Activated CD4-positive, alpha-beta T cell treated with anti-CD3 and anti-CD28 coated beads, Interleukin-2, amount 50 U/mL, for 4 hours (primary cell): ENCODE measurements at regions not wholly inside any gene's neighbourhood (a gene's known extent, or its start where the extent isn't known, plus 50 kb on each side); places are given as distances from the start of the nearest gene placed in this dataset.

ENCODE experiments used
- DNase-seq, 2 experiments: peaks; one replicate each; pipeline ENCODE4 v3.0.0-alpha.2; 2020

GRCh38 chr21:15247613-15248012 is 182.8 kb upstream of the NRIP1 start:
- DNase-seq, result no peak

DNA sequence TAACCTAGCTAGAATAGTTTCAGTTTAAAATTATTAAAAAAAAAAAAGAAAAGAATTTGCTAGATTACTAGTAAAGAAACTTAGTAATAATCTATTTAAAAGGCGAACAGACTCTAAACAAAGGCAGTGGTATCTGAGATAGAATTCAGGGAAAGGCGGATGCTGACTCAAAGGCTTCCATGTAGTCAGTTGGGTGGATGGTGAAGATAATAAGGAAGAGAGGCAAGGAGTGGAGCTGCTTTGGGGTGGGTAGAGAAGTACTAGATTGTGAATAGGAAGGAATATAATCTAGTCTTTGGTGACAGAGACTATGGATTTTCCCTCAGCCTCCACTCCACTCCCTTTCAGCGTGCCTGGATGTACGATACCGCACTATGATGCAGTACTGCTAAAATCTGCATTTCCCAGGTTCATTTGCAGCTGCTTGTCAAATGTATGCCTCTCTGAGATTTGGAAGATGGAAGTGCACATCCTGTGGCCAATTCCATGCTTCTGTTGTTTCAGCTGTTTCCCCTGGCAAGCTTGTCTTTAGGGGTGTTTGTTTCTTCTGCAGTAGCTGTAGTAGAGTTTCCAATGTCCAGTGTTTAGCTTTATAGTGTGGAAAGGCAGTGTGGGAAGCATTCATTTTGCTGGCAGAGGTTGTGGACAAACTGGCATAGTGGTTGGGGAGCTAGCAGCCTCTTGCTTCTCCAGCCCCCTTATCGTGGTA is 184.6 kb upstream of the NRIP1 start:
- DNase-seq, result no peak

DNA sequence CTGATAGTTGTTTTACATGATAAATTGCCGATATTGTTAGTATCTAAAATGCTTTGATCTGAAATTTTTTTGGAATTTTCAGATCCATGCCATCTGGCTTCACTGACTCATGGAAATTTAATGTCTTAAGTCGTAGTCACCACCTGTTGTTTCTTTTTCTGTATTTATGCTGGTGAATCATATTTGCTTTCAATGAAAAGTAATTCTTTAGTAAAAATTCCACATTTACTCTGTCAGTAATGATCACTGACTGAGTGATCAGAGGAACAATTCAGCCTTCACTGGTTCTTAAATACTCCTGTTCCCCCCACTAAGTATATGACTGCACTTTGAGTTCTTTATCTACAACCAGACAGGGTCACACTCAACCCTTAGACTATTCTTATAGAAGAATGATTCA is 185.6 kb upstream of the NRIP1 start:
- no peak for DNase-seq

DNA sequence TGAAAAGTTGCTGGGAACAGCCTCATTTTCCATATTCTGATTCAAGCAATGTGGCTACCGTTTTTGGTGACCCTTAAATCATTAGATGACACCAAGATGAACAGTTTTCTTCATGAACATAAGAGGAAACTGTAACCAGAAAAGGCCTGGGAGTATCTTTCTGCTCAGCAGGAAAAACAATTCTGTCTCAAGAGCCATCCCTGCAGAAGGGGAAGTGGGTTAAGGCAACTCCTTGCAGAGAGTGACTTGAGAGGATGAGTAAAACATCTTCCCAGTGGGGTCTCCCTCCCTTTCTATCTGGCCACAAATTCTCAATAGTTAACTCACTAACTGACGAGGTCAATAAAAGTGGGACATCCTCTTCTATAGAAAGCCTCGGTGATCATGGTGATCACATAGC is 187.6 kb upstream of the NRIP1 start:
- no peak for DNase-seq

DNA sequence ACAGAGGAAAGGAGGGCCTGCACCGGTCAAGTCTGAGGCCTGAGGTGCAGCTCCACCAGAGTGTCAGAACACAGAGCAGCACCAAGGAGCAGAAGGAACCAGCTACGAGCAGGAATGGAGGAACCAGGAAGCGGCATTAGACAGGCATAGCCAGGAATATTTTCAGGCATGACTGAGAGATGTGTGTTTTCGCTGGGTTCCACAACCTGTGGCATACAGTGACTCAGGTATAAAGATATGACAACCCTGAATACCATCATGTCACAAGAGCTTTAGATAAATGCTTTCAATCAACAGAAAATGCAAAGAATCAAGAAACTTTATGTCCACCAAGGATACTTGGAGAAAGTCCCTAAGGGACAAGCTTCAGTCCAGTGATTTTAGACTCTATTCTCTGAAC is 189.3 kb upstream of the NRIP1 start:
- DNase-seq, result no peak

GRCh38 chr21:15255261-15255660 is 190.5 kb upstream of the NRIP1 start:
- no peak for DNase-seq

- DNase-seq, result no peak
Observed at GRCh38 chr21:15255763-15256162, 191.0 kb upstream of the NRIP1 start.

DNA sequence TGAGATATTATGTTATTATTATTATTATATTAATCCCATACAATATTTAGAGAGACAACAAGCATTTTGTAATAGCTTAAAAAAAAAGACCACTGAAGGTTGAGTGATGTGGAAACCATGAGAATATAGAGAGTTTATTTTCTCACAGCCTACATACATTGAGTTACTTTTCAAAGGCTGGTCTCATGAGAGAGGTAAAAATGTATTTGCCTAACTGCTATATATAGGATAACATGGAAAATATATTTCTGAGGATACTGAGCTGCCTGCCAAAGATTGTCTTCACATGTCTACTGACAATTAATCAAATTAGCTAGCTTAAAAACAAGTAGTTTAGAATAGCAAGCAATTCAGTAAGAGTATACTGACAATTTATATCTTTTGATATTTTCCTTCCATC is 192.2 kb upstream of the NRIP1 start:
- no peak for DNase-seq

- DNase-seq, result no peak
Observed at GRCh38 chr21:15257646-15258045, 192.8 kb upstream of the NRIP1 start.

GRCh38 chr21:15259824-15260223 is 195.0 kb upstream of the NRIP1 start:
- DNase-seq, result no peak

DNA sequence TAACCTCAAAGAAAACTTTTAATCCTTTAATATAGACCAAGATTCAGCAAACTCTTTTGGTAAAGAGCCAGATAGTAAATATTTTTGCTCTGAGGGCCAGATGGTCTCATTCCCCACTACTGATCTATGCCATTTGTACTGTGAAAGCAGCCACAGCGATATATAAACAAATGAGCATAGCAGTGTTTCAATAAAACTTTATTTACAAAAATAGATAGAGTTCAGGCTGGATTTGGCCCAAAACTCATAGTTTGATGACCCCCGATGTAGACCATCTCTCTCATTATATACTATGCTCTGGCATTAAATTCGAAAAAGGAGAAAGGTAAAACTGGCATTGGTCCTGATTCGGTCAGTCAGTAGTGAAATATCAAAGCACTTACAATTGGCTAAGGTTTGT is 195.8 kb upstream of the NRIP1 start:
- no peak for DNase-seq

- no peak for DNase-seq
Observed at GRCh38 chr21:15264084-15264665, 199.4 kb upstream of the NRIP1 start.

- no peak for DNase-seq
Observed at GRCh38 chr21:15272171-15272570, 207.4 kb upstream of the NRIP1 start.

- no peak for DNase-seq
Observed at GRCh38 chr21:15272591-15272990, 207.8 kb upstream of the NRIP1 start.

GRCh38 chr21:15273244-15273643 is 208.4 kb upstream of the NRIP1 start:
- DNase-seq, result no peak

DNA sequence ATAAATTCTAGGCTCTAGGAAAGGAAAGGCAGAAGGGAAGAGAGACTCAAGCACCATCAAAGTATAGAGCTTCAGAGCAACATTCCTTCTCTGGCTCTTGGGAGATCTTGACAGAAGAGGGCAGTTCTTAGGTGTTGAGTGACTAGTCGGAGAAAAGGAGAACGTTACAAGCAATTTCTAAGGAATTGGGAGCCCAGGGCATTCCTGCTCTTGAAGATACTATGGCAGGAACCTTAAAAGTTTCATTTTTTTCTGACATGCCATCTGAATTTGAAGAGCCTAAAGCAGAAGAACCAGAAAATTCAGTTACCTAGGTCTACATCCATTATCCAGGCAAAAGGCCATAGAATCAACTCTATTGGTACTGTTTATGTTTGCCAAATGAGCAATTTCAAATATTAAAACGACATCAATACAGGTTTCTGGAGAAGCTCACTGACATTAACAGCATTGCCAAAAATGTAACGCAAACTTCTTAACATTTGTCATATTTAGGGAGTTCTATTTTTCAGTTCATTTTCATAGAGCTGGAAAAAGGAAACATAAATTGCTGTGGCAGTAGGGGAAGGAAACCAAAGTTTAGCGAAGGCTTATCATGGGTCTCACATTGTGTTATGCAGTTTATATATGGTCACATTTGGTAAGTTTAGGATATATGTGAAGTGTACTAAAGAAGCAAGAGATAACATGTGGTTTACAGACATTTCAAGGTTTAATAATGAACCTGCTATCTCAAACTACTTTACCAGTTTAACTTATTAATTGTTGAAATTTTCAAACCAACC is 210.1 kb upstream of the NRIP1 start:
- no peak for DNase-seq

DNA sequence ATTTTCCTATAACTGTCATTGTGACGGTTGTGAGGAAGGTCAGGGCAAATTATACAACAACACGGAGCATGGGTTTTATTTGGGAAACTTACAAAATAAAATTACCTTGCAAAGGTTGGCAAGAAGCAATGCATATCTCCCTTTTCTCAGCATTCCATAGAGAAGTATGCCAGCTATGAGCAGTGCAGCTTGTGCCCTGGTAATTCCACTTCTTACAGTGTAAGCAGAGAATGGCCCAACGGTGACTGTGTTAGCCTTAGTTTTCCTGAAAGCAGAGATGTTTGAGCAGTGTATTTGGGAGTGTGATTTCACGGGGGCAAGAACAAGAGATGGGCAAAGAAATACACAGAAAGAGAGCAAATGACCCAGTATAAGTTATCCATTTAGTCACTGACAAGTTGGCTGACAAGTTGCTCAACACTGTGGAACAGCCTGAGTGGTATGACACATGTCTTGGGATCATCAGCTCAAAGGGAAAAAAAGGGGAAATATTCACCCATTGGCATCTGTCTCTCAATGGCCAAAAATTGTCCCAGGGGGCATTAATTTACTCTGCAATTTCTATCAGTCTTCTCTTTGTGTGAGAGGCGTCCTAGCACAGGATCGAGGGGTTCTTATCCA is 210.9 kb upstream of the NRIP1 start:
- DNase-seq, result no peak

DNA sequence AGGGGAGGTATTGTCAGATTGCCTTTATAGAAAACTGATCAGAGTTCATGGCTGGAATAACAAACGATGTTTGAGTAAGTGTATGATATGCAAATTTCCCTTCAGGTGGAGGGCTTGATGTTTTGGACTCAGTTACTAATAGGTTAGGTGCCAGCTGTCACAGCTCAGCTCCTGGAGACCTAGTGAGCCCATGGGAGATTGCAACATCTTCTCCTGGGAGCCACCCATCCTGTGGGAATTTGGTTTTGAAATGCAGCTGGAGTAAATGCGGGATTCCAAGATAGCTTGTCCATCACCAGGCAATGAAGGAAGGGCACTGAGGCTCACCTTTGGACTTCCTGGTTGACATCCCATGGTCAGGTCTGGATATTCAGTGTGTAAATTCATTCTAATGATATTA is 211.4 kb upstream of the NRIP1 start:
- DNase-seq, result no peak

DNA sequence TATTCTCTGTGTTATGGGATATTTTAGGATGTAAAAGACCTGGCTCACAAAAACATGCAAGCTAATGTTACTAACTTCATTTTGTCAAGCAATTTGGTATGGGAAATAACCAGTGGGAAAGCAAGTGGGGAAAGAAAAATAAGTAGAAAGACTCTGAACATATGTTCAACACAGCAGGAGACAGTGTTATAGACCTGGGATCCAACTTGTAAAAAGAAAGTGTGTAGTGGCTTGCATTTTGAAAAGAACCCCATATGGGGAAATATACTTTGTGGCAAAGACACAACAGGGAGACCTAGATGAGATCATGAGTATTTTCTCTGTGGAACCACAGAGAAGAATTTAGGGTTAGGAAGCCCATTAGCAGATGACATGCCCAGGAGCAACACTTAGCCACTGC is 212.7 kb upstream of the NRIP1 start:
- DNase-seq, result no peak

DNA sequence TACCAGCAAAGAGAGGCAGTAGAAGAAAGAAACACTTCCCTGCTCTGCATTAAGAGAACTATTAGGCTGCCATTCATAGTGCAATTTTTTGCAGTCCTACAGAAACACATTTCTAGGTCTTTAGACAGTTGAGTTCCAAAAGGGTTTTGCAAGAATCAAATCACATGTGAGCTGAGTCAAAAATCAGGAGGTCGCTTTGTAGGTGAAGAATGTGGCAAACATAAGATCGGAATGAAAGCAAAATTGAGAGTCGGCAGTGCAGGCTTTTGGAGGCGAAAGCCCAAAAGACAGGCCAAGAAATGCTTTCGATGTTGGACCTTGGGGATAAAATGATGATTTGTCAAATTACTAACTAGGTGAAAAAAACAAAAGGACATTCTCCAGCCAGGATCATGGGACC is 213.5 kb upstream of the NRIP1 start:
- DNase-seq, result no peak

GRCh38 chr21:15278851-15279250 is 214.1 kb upstream of the NRIP1 start:
- DNase-seq, result no peak

- DNase-seq, result no peak
Observed at GRCh38 chr21:15279482-15279881, 214.7 kb upstream of the NRIP1 start.

DNA sequence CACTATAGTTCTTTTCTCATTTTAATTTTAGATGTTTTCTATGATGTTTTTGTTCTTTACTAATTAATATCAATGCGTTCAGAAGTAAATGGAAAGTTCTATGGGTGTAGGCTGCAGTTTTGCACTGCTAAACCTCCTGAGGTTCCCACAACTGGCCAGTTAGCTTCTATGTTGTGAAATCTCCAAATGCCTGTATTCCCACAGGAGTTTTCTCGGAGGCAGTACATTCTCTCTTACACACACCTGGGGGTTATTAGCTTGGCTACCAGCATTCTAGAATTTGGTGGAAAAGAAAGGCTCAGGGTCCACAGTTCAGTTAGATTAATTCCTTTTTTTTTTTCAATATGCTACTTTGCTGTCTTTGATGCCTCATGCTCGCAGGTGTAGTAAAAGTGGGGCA is 216.9 kb upstream of the NRIP1 start:
- DNase-seq, result no peak

GRCh38 chr21:15282665-15283064 is 217.9 kb upstream of the NRIP1 start:
- DNase-seq, result no peak
